Activated CD8-positive, alpha-beta memory T cell treated with anti-CD3 and anti-CD28 coated beads, Interleukin-2, amount 50 U/mL, for 4 hours (primary cell): ENCODE measurements at regions not wholly inside any gene's neighbourhood (a gene's known extent, or its start where the extent isn't known, plus 50 kb on each side); places are given as distances from the start of the nearest gene placed in this dataset.
"Not testable (repeated sequence)": the region's sequence is repeated elsewhere in the genome, so short reads cannot be mapped to it uniquely, and the experiment has no call there.

Experiments used
- DNase-seq: peaks from one replicate; pipeline ENCODE4 v3.0.0-alpha.2; 2020

DNA sequence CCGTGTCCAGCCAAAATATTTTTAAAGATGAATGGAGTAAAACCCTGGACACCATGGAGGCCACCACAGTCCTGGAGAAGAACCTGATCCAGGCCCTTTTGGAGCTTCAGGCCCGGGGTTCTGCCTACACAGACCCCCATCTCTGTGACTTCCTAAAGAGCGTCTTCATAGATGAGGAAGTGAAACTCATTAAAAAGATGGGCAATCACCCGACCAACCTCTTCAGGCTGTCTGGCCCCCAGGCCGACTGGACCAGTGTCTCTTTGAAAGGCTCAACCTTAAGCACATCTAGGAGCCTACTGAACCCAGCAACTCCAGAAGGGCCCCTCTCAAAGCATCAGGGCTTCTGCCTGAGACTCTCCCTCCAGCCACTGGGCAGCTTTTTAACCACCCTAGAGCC lies 107.9 kb upstream of the FAM174B start:
- no peak for DNase-seq

GRCh38 chr15:92768131-92768530 lies 112.6 kb upstream of the FAM174B start:
- not testable (repeated sequence) for DNase-seq

- no peak for DNase-seq
Measured at GRCh38 chr15:92770641-92771040, 115.1 kb upstream of the FAM174B start.

- no peak for DNase-seq
Measured at GRCh38 chr15:92772061-92772460, 116.5 kb upstream of the FAM174B start.

DNA sequence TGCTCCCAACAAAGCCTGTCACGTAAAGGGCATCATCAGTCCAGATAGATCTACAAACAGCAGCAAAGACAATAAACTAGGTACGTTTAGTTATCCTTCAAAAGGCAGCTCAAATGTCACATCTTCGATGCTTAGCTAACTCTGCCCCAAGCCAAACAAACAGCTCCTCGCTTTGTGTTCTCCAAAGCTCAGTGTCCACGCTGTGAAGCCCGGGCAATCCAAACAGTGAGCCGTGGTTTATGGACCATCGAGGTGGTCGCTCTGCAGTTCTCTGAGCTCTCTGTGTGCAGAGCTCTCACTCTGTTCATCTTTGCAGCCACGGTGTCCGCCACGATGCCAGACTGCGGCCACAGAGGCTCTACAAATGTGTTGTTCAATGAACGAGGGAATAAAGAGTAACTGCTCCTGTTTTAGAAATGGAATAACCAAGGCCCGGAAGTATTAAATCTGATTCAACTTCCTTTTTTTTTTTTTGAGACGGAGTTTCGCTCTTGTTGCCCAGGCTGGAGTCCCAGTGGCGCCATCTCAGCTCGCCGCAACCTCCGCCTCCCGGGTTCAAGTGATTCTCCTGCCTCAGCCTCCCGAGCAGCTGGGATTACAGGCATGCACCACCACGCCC lies 117.2 kb upstream of the FAM174B start:
- DNase-seq: no peak

DNA sequence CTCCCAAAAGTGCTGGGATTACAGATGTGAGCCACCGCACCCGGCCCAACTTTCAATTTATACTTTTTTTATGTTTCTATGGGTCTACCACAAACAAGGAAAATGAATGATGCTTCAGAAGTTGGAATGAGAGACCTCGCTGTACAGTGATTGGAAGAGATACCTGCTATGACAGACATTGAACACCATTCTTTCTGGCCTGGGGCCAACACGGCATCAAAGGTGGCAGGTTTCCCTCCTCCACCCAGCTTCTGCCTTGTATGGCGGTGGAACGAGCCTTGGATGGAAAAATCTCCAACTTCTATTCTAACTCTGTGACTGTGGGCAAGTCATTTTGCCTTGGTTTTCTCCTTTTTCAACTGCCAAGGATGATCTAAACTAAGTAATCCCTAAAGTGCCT lies 117.8 kb upstream of the FAM174B start:
- no peak for DNase-seq

DNA sequence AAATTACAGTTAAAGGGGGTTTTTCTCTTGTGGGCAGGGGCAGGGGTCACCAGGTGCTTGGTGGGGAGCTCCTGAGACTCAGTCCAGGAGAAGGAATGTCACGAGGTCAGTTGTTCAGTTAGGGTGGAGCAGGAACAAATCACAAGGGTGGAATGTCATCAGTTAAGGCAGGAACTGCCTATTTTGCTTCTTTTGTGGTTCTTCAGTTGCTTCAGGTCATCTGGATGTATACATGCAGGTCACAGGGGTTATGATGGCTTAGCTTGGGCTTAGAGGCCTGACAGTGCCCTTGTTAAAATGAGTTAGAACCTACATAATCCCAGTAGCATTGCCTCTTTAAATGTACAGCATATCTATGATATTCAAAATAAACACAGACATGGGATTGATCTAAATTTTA lies 120.2 kb upstream of the CHD2 start:
- no peak for DNase-seq

GRCh38 chr15:92780843-92781242 lies 119.3 kb upstream of the CHD2 start:
- DNase-seq: no peak

DNA sequence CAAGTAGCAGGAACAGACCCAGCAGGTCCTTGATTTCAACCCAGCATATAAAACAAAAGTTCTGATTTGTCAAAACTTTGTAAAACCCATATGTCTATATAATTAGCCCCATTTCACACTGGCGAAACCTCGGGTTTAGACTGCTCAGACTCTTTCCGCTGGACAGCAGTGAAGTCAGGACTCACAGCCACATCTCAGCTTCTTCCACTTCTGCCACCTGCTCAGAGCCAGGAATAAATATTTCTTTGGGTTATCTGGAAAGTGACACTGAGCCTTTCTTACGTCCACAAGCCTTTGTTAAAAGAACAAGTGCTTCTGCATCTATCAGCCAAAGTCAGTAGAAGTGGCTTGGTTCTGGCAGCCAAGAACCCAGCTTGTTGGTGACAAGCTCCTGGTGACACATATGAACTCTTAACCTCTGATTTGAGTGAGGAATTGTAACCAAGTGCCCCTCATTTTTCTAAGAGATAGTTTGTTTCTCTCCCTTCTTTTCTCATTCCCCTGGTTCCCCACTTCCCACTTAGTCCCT lies 118.1 kb upstream of the CHD2 start:
- DNase-seq: no peak

GRCh38 chr15:92787116-92787515 lies 113.0 kb upstream of the CHD2 start:
- DNase-seq: no peak

DNA sequence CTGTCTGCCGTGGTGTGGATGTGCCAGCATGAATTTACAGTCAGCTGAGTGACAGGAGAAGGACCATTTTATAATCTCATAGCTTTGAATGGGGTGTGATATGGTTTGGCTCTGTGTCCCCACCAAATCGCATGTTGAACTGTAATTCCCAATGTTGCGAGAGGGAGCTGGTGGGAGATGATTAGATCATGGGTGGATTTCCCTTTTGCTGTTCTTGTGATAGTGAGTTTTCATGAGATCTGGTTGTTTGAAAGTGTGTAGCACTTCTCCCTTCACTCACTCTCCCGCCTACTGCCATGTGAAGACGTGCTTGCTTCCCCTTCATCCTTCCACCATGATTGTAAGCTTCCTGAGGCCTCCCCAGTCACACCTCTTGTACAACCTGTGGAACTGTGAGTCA lies 111.9 kb upstream of the CHD2 start:
- DNase-seq: no peak

DNA sequence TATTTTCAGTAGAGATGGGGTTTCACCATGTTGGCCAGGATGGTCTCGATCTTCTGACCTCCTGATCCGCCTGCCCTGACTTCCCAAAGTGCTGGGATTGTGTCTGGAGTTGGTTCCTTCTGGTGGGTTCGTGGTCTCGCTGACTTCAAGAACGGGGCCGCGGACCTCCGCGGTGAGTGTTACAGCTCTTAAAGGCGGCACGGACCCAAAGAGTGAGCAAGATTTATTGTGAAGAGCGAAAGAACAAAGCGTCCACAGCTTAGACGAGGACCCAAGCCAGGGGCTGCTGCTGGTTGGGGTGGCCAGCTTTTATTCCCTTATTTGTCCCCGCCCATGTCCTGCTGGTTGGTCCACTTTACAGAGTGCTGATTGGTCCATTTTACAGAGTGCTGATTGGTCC lies 111.3 kb upstream of the CHD2 start:
- DNase-seq: not testable (repeated sequence)

DNA sequence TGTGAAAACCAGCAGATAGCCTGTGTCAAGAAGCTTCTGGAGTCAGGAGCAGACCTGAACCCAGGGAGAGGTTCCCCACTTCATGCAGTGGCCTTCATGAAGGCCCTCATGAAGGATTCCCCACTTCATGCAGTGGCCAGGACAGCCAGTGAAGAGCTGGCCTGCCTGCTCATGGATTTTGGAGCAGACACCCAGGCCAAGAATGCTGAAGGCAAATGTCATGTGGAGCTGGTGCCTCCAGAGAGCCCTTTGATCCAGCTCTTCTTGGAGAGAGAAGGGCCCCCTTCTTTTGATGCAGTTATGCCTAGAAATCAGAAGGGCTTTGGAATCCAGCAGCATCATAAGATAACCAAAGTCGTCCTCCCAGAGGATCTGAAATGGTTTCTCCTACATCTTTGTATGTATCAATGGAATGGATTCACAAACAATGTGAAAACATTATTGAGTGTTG lies 103.9 kb upstream of the CHD2 start:
- no peak for DNase-seq

DNA sequence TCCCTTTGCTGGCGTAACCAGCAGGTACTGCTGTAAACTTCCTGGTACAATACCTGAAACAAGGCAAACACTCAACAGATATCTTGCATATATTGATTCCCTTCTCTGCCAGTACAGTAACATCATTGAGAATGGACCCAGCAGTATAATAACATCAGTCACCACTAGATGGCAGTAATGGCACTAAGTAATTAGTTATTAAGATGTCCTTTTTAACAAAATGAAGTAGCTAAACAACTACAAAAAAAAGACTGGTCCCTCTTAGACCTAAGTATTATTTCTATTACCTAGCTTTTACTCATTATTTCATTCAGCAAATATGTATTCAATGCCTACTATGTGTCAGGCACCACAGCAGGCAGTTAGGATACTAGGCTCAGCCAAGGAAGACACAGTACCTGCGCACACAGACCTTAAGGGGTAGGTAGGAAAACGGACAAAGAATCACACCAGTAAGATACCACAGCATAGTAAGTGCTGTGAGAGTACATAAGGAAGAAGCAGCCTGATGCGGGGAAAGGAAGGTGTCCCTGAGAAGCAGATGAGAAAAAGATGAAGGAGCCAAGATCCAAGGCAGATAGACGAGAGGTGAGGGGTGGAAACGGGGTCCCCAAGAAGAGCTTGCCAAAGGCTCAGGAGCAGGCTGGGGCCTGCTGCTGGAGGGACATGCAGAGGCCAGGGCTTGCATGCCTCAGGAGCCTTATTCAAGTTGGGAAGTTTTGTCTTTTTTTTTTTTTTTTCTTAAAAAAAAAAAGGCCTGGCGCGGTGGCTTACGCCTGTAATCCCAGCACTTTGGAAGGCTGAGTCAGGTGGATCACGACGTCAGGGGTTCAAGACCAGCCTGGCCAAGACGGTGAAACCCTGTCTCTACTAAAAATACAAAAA lies 102.7 kb upstream of the CHD2 start:
- DNase-seq: no peak

GRCh38 chr15:92800013-92800412 lies 100.1 kb upstream of the CHD2 start:
- no peak for DNase-seq

DNA sequence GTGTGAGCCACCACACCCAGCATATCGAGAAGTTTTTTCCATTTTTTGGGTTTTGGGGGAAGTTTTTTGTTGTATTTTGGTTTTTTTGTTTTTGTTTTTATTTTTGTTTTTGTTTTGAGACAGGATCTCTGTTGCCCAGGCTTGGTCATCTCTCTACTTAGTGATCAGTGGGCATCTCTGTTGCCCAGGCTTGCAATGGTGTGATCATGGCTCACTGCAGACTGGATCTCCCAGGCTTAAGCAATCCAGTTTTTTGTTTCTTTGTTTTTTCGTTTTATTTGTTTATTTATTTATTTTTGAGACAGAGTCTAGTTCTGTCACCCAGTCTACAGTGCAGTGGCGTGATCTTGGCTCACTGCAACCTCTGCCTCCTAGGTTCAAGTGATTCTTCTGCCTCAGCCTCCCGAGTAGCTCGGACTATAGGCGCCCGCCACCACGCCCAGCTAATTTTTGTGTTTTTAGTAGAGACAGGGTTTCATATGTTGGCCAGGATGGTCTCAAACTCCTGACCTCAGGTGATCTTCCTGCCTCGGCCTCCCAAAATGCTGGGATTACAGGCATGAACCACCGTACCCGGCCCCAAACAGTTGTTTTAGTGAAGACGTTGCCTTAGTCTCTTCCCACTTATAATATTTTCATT lies 99.6 kb upstream of the CHD2 start:
- DNase-seq: not testable (repeated sequence)

DNA sequence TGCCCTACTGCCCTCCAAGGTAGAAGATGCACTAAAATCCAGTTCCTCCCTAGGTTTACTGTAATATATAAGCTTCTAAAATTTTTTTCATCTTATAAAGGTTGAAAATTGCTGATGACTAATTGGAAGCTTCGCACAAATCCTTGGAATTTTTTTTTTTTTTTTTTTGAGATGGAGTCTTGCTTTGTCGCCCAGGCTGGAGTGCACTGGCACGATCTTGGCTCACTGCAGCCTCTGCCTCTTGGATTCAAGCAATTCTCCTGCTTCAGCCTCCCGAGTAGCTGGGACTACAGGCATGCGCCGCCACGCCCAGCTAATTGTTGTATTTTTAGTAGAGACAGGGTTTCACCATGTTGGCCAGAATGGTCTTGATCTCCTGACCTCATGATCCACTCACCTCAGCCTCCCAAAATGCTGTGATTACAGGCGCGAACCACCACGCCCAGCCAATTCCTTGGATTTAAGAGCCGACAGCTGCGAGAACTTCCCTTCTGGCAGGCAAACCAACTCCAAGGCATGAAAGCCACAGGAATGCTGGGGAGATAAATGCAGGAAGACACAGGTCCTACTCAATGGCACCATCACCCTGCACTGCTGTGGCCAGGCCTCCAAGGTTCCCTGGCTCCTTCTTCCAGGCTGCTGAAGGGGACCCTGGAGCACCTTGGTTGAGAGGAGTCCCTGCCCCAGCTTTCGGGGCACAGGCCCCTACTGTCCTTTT lies 98.9 kb upstream of the CHD2 start:
- not testable (repeated sequence) for DNase-seq

GRCh38 chr15:92801774-92802464 lies 98.2 kb upstream of the CHD2 start:
- no peak for DNase-seq

DNA sequence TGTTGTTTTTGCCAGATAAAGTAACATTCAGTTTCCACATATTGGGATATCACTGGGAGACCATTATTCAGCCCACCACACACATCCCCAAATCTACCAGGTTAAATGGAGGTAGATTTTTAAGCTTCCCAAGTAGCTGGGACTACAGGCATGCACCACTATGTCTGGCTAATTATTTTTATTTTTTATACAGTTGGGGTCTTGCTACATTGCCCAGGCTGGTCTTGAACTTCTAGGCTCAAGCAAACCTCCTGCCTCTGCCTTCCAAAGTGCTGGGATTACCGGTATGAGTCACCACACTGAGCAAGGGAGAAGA lies 96.6 kb upstream of the CHD2 start:
- DNase-seq: no peak

DNA sequence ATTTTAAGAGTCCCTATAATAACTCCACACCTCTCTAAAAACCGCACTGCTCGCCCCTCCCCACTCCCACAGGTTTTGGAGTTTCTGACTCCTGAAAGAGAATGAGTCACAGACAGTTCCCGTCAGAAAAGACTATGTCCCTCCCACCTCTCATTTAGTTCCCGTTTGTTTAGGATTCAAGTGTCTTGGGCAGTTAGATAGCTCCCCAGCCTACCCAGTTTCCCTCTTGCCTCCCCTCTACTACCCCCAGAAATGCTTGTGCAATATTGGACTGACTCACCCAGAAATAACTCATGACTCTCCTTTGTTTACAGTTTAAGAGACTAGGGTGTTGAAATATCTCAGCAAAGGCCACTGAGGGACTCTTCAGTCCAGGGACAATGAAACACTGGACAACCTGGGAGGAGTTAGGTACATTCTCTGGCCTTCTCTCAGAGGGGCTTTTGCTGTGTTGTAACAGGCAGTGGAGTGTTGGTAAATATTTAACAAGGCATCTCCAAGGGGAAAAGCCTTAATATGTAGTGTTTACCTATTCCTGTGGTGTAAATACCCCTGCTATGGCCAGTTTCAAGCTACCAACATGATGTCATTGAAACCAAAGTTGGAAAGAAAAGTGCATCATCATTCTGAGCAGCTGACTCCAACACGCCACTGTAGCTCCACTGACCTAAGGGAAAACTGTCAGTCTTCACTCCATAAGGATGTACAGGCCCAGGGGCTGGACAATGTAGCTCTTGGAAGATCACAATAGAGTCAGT lies 96.1 kb upstream of the CHD2 start:
- DNase-seq: peak; percentile 30

GRCh38 chr15:92804610-92804936 lies 95.6 kb upstream of the CHD2 start:
- not testable (repeated sequence) for DNase-seq
